ENCODE measurements at regions not wholly inside any gene's neighbourhood (a gene's known extent, or its start where the extent isn't known, plus 50 kb on each side); places are given as distances from the start of the nearest gene placed in this dataset.
A peak's percentile ranks its signal among the peaks of the same experiment; 100 is the strongest.

DNA sequence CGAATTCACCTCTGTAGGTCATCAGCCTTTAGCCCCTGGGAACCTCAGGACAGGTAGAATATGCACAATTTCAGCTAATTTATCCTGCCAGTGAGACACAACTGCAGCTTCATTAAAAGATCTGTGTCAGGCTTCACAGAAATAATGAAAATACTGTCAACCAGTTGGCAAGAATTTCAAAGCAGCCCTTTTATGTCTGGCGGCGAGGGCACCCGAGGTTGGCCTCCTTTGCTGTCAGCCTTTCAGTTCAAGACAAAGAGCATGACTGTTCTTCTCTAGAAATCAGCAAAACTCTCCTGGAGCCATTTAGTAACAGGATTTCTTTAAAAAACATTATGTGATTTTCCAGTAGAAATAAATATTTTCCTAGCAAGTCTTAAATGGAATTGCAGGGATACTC is 75.9 kb downstream of the BBS10 start:
- DNase-seq (no peak), ATAC-seq (ENCODE audit: low FRiP score in 2 of 2) (no peak)
- TF ChIP-seq CTCF (IDR thresholded peaks at IDR 0.05) (no peak), POLR2A (IDR thresholded peaks at IDR 0.05) (no peak), POLR2AphosphoS5 (IDR thresholded peaks at IDR 0.05) (no peak), EP300 (IDR thresholded peaks at IDR 0.05) (no peak)
- WGBS, 2 donors = 64 to 72% methylated on average over 4 of the region's 4 CpGs
- Histone ChIP-seq H3K27me3 (no peaks in the 10 kb centered on the region), H3K36me3 (no peaks in the 10 kb centered on the region), H3K4me3 (no peak overlapping the region), H3K27ac (no peak overlapping the region), H3K4me1 (peaks cover 0 to 8% (median 4%) of the 10 kb centered on the region in 4 donors), H3K9me3 (no peaks in the 10 kb centered on the region)

DNA sequence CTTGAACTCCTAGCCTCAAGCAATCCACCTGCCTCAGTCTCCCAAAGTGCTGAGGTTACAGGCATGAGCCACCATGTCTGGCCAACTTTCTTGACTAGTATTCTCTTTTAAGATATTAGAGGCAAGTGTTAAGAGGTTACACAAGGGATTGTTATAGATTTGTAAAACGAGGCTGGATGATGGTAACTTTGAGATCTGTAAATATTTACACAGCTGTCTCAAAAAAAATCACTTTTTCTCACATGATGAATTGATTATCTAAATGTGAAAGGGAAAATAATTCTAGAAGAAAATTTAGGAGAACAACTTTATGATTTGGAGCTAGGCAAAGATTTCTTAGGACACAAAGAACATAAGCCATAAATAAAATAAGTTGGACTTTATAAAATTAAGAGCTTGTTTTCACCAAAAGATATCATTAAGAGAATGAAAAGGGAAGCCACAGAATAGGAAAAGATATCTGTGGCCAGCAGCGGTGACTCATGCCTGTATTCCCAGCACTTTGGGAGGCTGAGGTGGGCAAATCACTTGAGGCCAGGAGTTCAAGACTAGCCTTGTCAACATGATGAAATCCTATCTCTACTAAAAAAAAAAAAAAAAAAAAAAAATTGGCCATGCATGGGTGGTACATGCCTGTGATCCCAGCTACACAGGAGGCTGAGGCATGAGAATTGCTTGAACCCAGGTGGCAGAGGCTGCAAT is 77.4 kb downstream of the BBS10 start:
- no peaks in the 10 kb centered on the region for H3K27me3 ChIP-seq
- no peak overlapping the region for H3K4me3 ChIP-seq

GRCh38 chr12:76268267-76268666 is 79.9 kb downstream of the BBS10 start:
- TF ChIP-seq POLR2A (IDR thresholded peaks at IDR 0.05) (no peak), CTCF (IDR thresholded peaks at IDR 0.05) (no peak), EP300 (IDR thresholded peaks at IDR 0.05) (no peak), POLR2AphosphoS5 (IDR thresholded peaks at IDR 0.05) (no peak)
- Histone ChIP-seq H3K27ac (peak overlapping the region in 1 of 4 donors; percentile 82), H3K4me3 (no peak overlapping the region), H3K9me3 (no peaks in the 10 kb centered on the region), H3K4me1 (peaks cover 9 to 26% (median 19%) of the 10 kb centered on the region in 4 donors), H3K27me3 (no peaks in the 10 kb centered on the region), H3K36me3 (no peaks in the 10 kb centered on the region)
- DNase-seq (no peak), ATAC-seq (ENCODE audit: low FRiP score in 2 of 2) (no peak)
- WGBS, 2 donors = 66 to 79% methylated on average over 1 of the region's 1 CpG

More for the DNA sequence above, 77.4 kb downstream of the BBS10 start:
- 52 to 61% methylated on average over 2 of the region's 2 CpGs for WGBS, 2 donors
- DNase-seq (no peak), ATAC-seq (ENCODE audit: low FRiP score in 2 of 2) (no peak)
- H3K9me3 ChIP-seq = no peaks in the 10 kb centered on the region
- H3K4me1 ChIP-seq = peaks cover 7 to 16% (median 8%) of the 10 kb centered on the region in 4 donors
- no peaks in the 10 kb centered on the region for H3K36me3 ChIP-seq
- H3K27ac ChIP-seq = no peak overlapping the region
- TF ChIP-seq POLR2A (IDR thresholded peaks at IDR 0.05) (no peak), EP300 (IDR thresholded peaks at IDR 0.05) (no peak), POLR2AphosphoS5 (IDR thresholded peaks at IDR 0.05) (no peak), CTCF (IDR thresholded peaks at IDR 0.05) (no peak)

GRCh38 chr12:76266797-76267196 is 81.4 kb downstream of the BBS10 start:
- H3K9me3 ChIP-seq = no peaks in the 10 kb centered on the region
- TF ChIP-seq EP300 (IDR thresholded peaks at IDR 0.05) (peak; percentile 78 to 100 (median 96)), POLR2AphosphoS5 (IDR thresholded peaks at IDR 0.05) (peak; percentile 93 to 96), CTCF (IDR thresholded peaks at IDR 0.05) (no peak)
- H3K27me3 ChIP-seq = no peaks in the 10 kb centered on the region
- 28 to 35% methylated on average over 2 of the region's 2 CpGs for WGBS, 2 donors
- H3K4me3 ChIP-seq = no peak overlapping the region
- peak overlapping the region; percentile 67 to 82 (median 76) for H3K27ac ChIP-seq
- no peaks in the 10 kb centered on the region for H3K36me3 ChIP-seq
- H3K4me1 ChIP-seq = peaks cover 9 to 26% (median 19%) of the 10 kb centered on the region in 4 donors
- DNase-seq (peak in 1 of 2 donors; percentile 90), ATAC-seq (ENCODE audit: low FRiP score in 2 of 2) (peak; percentile 88 to 93)

Data from upper lobe of left lung (tissue), 6 donors.